ENCODE measurements at regions not wholly inside any gene's neighbourhood (a gene's known extent, or its start where the extent isn't known, plus 50 kb on each side); places are given as distances from the start of the nearest gene placed in this dataset.
A peak's percentile ranks its signal among the peaks of the same experiment; 100 is the strongest.

GRCh38 chr12:63090716-63091115, 60.3 kb downstream of the AVPR1A start:
- DNase-seq = no peak

- peak; percentile 4 for DNase-seq
These were observed 64.7 kb downstream of the AVPR1A start for GRCh38 chr12:63086149-63086915.

- DNase-seq = no peak
These were observed 65.9 kb downstream of the AVPR1A start for GRCh38 chr12:63085120-63085519.

- no peak for DNase-seq
These were observed 66.5 kb downstream of the AVPR1A start for GRCh38 chr12:63084501-63084900.

GRCh38 chr12:63083046-63083445, 68.0 kb downstream of the AVPR1A start:
- no peak for DNase-seq

- no peak for DNase-seq
These were observed 71.1 kb downstream of the AVPR1A start for GRCh38 chr12:63079791-63080502.

- DNase-seq = no peak
These were observed 72.1 kb downstream of the AVPR1A start for GRCh38 chr12:63078906-63079305.

GRCh38 chr12:63075376-63076060, 75.5 kb downstream of the AVPR1A start:
- DNase-seq = no peak

- no peak for DNase-seq
These were observed 80.3 kb downstream of the AVPR1A start for GRCh38 chr12:63070709-63071108.

- DNase-seq = no peak
These were observed 81.0 kb downstream of the AVPR1A start for GRCh38 chr12:63069860-63070617.

GRCh38 chr12:63068857-63069442, 82.1 kb downstream of the AVPR1A start:
- DNase-seq = peak; percentile 55

- no peak for DNase-seq
These were observed 84.2 kb downstream of the AVPR1A start for GRCh38 chr12:63066782-63067181.

- no peak for DNase-seq
These were observed 84.9 kb downstream of the AVPR1A start for GRCh38 chr12:63066136-63066535.

GRCh38 chr12:63064080-63064479, 86.9 kb downstream of the AVPR1A start:
- DNase-seq = no peak

GRCh38 chr12:63056649-63057048, 94.4 kb downstream of the AVPR1A start:
- DNase-seq = no peak

- no peak for DNase-seq
These were observed 98.3 kb downstream of the AVPR1A start for GRCh38 chr12:63052696-63053095.

GRCh38 chr12:63047146-63047545, 103.9 kb downstream of the AVPR1A start:
- DNase-seq = no peak

- no peak for DNase-seq
These were observed 105.8 kb downstream of the AVPR1A start for GRCh38 chr12:63045020-63045860.

GRCh38 chr12:63042646-63043045, 107.7 kb upstream of the PPM1H start:
- no peak for DNase-seq

GRCh38 chr12:63041601-63042000, 106.7 kb upstream of the PPM1H start:
- no peak for DNase-seq

GRCh38 chr12:63040526-63041220, 105.7 kb upstream of the PPM1H start:
- no peak for DNase-seq
